ENCODE measurements at regions not wholly inside any gene's neighbourhood (a gene's known extent, or its start where the extent isn't known, plus 50 kb on each side); places are given as distances from the start of the nearest gene placed in this dataset.

DNA sequence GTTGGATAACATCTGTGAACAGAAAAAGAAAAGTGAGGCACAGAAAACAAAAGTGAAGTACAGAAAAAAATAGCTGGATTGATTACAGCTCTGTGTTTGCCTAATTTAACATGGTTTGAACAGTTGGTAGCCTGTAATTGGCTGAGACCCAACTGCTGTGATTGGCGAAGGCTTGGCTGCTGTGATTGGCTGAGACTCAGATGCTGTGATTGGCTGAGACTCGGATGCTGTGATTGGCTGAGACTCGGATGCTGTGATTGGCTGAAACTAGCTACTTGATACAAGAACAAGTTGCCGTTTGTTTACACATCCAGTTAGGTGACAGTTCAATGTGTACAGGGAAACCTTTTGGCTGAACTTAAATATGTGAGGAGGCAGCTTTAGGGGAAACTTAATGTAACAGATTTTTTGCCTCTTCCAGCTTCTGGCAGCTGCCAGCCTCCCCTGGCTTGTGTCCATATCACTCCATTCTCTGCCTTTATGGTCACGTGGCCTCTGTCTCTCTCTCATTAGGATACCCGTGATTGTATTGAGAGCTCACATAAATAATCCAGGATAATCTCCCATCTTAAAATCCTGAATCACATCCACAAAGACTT, 223.4 kb upstream of the FOXA2 start:
- no peak overlapping the region for H3K27ac Mint-ChIP-seq
- intact Hi-C loops (cut with DNase I, micrococcal nuclease), result no loop called here
- ATAC-seq (ENCODE audit: poor library complexity), result no peak
- H3K9me3 Mint-ChIP-seq, result no peaks in the 10 kb centered on the region
- H3K4me3 Mint-ChIP-seq, result no peak overlapping the region
- TF ChIP-seq, protein P1, sequence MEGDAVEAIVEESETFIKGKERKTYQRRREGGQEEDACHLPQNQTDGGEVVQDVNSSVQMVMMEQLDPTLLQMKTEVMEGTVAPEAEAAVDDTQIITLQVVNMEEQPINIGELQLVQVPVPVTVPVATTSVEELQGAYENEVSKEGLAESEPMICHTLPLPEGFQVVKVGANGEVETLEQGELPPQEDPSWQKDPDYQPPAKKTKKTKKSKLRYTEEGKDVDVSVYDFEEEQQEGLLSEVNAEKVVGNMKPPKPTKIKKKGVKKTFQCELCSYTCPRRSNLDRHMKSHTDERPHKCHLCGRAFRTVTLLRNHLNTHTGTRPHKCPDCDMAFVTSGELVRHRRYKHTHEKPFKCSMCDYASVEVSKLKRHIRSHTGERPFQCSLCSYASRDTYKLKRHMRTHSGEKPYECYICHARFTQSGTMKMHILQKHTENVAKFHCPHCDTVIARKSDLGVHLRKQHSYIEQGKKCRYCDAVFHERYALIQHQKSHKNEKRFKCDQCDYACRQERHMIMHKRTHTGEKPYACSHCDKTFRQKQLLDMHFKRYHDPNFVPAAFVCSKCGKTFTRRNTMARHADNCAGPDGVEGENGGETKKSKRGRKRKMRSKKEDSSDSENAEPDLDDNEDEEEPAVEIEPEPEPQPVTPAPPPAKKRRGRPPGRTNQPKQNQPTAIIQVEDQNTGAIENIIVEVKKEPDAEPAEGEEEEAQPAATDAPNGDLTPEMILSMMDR (IDR thresholded peaks at IDR 0.05), result no peak
- DNase-seq, result no peak
- H3K36me3 ChIP-seq (ENCODE audit: insufficient read depth, low read length), result no peaks in the 10 kb centered on the region
- H3K36me3 Mint-ChIP-seq (ENCODE audit: low read depth), result no peaks in the 10 kb centered on the region
- H3K27me3 ChIP-seq (ENCODE audit: control insufficient read depth in 1 of 2, insufficient read depth in 2 of 2, low read length in 2 of 2), result peaks cover 0 to 2% of the 10 kb centered on the region in 2 experiments
- H3K4me1 Mint-ChIP-seq (ENCODE audit: low read depth), result no peaks in the 10 kb centered on the region
- no peak overlapping the region for H3K27ac ChIP-seq (ENCODE audit: low read depth in 1 of 2, low read length in 2 of 2)
- H3K4me1 ChIP-seq (ENCODE audit: insufficient read depth, low read length), result no peaks in the 10 kb centered on the region
- peaks cover 0 to 4% of the 10 kb centered on the region in 2 experiments for H3K9me3 ChIP-seq (ENCODE audit: control insufficient read depth in 1 of 2, insufficient read depth in 1 of 2, low read length in 2 of 2)
- H3K27me3 Mint-ChIP-seq, result no peaks in the 10 kb centered on the region
- POLR2A ChIA-PET, result no interaction called here
- H3K4me3 ChIP-seq (ENCODE audit: low read length), result no peak overlapping the region
- CTCF ChIA-PET, result no interaction called here

DNA sequence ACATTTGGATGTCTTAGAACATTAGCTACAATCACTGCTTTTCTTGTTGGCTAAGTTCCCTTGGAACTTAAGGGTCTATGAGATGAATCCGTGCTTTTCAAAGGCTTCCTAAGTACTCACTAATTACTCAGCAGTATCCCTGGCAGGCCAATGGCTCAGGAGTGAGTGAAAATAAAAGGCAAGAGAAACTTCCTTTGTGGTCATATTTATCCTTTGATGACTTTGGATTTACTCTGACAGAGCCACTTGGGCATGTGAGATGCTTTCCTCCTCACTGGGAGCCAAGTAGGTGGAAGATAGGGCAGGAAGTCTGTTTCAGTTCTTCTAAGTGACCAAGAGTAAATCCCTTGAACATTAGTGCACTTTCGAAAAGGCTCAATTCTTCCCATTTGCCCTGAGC, 224.3 kb upstream of the FOXA2 start:
- Histone ChIP-seq H3K4me1 (ENCODE audit: insufficient read depth, low read length) (no peaks in the 10 kb centered on the region), H3K27me3 (ENCODE audit: control insufficient read depth in 1 of 2, insufficient read depth in 2 of 2, low read length in 2 of 2) (peaks cover 0 to 2% of the 10 kb centered on the region in 2 experiments), H3K36me3 (ENCODE audit: insufficient read depth, low read length) (no peaks in the 10 kb centered on the region), H3K27ac (ENCODE audit: low read depth in 1 of 2, low read length in 2 of 2) (no peak overlapping the region), H3K4me3 (ENCODE audit: low read length) (no peak overlapping the region), H3K9me3 (ENCODE audit: control insufficient read depth in 1 of 2, insufficient read depth in 1 of 2, low read length in 2 of 2) (no peaks in the 10 kb centered on the region)
- Mint-ChIP-seq H3K4me1 (ENCODE audit: low read depth) (no peaks in the 10 kb centered on the region), H3K9me3 (no peaks in the 10 kb centered on the region), H3K4me3 (no peak overlapping the region), H3K36me3 (ENCODE audit: low read depth) (no peaks in the 10 kb centered on the region), H3K27me3 (no peaks in the 10 kb centered on the region), H3K27ac (no peak overlapping the region)
- intact Hi-C loops (cut with DNase I, micrococcal nuclease), result no loop called here
- ChIA-PET POLR2A (no interaction called here), CTCF (no interaction called here)
- no peak for DNase-seq
- TF ChIP-seq, protein P1 (IDR thresholded peaks at IDR 0.05), result no peak
- no peak for ATAC-seq (ENCODE audit: poor library complexity)

DNA sequence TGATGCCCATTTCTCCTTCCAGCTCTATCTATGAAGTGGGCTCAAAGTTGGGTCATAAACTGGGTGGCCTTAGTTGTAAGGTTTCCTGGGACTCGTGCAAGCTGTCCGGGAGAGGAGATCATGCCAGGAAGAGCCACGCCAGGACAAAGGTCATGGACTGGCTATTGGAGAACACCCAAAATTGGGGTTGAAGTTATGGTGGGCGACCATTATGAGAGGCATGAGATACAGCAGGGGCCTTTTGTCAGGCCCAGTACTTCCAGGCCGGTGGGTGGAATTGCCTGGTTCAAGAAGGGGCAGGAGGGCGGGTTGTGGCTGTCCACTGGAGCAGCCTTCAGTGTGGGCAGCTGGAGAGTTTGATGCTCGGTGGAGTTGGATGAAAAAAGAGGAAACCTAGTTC, 225.1 kb upstream of the SSTR4 start:
- H3K27me3 ChIP-seq (ENCODE audit: control insufficient read depth in 1 of 2, insufficient read depth in 2 of 2, low read length in 2 of 2), result peaks cover 0 to 2% of the 10 kb centered on the region in 2 experiments
- H3K4me1 ChIP-seq (ENCODE audit: insufficient read depth, low read length), result no peaks in the 10 kb centered on the region
- peaks cover 0 to 3% of the 10 kb centered on the region in 2 experiments for H3K9me3 ChIP-seq (ENCODE audit: control insufficient read depth in 1 of 2, insufficient read depth in 1 of 2, low read length in 2 of 2)
- no peak overlapping the region for H3K4me3 Mint-ChIP-seq
- DNase-seq (no peak), ATAC-seq (ENCODE audit: poor library complexity) (no peak)
- no peaks in the 10 kb centered on the region for H3K4me1 Mint-ChIP-seq (ENCODE audit: low read depth)
- no peak overlapping the region for H3K4me3 ChIP-seq (ENCODE audit: low read length)
- TF ChIP-seq, protein P1 (IDR thresholded peaks at IDR 0.05), result no peak
- ChIA-PET CTCF (no interaction called here), POLR2A (no interaction called here)
- H3K27me3 Mint-ChIP-seq, result no peaks in the 10 kb centered on the region
- no peaks in the 10 kb centered on the region for H3K36me3 Mint-ChIP-seq (ENCODE audit: low read depth)
- H3K27ac ChIP-seq (ENCODE audit: low read depth in 1 of 2, low read length in 2 of 2), result no peak overlapping the region
- no peak overlapping the region for H3K27ac Mint-ChIP-seq
- H3K36me3 ChIP-seq (ENCODE audit: insufficient read depth, low read length), result no peaks in the 10 kb centered on the region
- intact Hi-C loops (cut with DNase I, micrococcal nuclease), result no loop called here
- no peaks in the 10 kb centered on the region for H3K9me3 Mint-ChIP-seq

All from CD4-positive, alpha-beta T cell (primary cell).